HG03095 (cell line): ENCODE measurements at regions not wholly inside any gene's neighbourhood (a gene's known extent, or its start where the extent isn't known, plus 50 kb on each side); places are given as distances from the start of the nearest gene placed in this dataset.
"Not testable (repeated sequence)": the region's sequence is repeated elsewhere in the genome, so short reads cannot be mapped to it uniquely, and the experiment has no call there.

Experiments
- ATAC-seq: cut with Tn5 transposase; IDR thresholded peaks from one replicate; pipeline ENCODE4 v1.9.1; 2021; ENCODE audit warnings: moderate library complexity; ENCODE audit not compliant: unreplicated experiment

DNA sequence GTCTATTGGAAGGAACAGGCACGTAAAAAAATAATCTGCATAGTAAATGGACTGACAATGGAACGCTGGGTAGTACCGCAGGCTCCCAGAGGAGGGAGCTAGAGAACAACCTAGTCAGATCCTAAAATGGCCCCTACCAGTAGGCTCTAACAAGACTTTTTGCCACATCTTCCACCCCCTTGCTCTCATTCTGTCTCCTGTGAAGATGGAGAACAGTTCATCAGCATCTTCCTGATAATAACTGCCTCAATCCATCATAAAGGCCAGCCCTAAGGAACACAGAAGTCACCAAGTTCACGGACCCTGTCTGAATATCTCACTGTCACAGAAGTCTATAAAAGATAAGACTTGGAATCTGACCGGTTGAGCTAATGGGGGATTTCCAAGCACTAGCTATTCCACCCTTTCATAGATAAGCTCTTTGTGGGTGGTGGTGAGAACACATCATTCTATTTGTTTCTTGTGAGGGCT, 133.4 kb downstream of the SLC1A3 start:
- ATAC-seq = peak; percentile 57

DNA sequence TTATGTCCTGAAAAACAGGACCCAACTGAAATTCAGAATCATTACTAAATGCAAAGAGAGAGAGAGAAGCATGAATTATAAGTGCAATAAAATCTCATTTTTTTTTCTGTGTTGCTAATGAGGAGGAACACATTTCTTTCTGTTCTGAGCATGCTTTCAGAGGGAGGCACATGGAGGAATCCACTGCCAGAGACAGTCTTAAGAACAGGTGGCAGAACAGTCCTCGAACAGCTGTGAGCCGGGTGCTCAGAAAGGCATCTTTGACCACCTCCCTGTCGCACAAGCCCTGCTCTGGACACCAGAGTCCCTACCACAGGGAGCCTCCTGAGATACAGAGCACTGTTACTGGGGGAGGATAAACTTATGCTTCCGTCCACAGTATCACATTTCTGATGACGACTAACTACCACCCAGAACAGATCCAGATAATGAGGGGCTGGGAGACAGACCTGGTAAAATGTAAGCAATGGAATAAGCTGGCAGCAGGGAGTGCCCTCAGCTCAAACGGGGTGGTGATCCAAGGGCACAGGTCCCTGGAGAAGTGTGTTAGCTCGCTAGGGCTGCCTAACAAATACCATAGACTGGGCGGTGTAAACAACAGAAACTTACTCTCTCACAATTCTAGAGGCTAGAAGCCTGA, 134.0 kb downstream of the SLC1A3 start:
- ATAC-seq = no peak

DNA sequence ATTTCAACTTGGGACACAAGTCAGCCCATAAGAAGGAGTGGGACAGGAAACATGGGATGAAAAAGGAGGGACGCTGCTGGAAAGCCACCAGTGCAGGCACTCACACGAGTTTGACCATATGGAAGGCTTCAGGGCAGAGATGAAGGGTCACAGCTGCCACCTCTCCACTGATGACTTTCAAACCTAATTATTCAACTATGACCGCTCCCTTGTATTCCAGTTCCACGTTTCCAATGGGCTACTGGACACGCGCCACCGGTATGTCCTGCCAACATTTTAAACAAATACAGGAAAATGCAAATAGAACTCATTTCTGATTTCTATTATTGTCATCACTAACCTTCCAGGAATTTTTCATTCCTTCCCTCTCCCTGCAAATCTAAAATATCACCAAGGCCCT, 134.7 kb downstream of the SLC1A3 start:
- ATAC-seq = no peak

DNA sequence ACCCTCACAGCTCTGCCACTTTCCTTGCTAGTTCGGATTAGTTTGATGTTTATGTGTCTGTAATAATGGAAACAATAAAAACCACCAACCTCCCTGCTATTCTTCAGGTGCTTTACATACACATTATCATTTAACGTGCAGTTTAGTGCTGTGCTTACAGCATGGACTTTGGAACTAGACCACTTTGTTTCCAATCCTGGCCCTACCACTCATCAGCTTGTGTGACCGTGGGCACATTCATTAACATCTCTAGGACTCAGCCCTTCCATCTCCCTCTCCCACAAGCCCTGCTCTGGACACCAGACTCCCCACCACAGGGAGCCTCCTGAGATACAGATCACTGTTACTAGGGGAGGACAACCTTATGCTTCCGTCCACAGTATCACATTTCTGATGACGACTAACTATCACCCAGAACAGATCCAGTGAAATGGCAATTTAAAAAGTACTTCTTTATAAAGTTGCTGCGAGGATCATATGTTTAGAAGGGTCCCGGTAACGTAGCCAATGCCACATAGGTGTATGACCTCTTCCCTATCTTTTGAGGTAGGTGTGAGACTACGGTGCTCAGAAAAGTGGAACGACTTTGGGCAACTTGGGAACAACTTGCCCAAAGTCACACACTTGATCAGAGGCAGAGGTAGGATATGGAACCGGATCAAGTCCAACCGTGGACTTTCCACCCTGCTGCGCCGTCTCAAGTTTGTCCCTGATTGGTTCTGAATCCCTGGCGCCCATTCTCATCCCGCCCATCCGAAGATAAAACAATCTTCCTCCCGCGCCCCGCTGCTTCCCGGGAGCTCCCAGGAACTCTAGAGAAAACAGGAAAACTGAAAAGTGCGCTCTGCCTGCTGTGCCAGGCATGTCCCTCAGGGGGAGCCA, 132.4 kb upstream of the NIPBL start:
- peak; percentile 7 for ATAC-seq

DNA sequence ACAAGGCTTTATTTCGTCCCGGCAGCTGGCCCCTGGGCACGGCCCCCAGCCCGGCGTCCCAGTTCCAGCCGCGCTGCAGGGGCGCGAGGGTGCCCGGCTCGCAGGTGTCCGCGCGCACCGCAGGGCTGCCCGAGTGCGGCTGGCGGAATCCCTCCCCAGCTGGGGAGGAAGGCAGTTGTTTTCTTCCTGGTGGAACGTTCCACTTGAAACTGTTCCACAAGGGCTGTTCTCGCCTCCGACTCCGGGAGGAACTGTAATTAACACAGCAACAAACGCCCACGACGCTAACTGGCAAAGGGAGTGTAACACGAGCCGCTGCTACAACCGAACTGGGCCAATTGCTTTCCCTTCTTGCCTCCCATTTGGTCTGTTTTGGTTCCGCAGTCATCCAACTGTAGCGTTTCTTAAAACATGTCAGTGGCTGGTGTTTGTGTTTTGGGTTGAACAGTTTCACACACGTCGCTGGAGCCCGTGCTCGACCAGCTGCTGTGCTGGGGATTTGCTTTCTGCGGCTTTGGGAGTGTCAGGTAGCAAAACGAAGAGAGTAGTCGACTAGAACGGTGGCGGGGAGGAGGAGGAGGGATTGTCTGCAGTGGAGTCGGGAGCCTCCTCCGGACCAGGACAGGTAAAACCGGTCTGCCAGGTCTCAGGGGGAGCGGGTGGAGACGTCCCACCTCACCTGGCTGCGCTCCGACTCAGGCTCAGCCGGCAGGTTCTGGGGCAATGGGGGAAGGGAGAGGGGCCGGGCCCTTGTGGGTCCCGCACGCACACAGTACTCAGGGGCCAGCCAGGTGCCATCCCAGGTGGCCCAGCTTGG, 131.6 kb upstream of the NIPBL start:
- peak; percentile 65 for ATAC-seq

DNA sequence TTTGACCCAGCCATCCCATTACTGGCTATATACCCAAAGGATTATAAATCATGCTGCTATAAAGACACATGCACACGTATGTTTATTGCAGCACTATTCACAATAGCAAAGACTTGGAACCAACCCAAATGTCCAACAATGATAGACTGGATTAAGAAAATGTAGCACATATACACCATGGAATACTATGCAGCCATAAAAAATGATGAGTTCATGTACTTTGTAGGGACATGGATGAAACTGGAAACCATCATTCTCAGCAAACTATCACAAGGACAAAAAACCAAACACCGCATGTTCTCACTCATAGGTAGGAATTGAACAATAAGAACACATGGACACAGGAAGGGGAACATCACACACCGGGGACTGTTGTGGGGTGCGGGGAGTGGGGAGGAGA, 128.8 kb upstream of the NIPBL start:
- not testable (repeated sequence) for ATAC-seq

DNA sequence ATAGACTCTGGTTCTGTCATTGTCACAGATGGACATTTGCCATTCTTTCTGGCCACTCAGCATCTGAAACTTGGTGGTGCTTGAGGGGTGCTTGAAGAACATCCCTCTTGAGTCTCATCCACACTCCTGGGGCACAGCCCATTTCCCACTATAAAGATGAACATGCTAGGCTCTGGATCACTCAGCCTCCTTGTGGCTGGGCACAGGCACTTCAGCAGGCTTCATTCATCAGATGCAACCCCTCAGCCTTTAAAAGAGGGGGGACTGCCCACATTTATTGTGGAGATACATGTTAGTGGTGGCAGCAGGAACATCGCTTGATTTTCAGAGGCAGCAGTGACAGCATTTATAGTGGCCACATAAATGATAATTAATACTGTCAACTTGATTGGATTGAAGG, 124.7 kb upstream of the NIPBL start:
- no peak for ATAC-seq

DNA sequence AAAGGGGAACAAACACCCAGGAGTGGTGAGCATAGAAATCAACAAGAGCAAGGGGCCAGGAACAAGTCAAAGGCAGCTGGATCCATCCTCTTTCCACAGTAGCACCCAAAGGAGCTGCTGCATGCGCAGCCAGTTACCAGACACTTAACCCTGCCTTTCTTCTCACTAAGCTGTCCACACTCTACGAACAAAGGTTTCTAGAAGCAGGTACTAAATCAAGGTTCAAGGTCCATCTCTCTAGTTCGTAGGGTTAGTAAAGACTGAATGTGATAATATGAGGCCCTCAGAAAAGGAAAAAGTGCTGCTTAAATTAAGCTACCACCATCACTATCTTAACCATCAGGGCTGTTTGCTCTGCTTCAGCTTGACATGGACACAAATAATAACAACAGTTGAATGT, 121.2 kb upstream of the NIPBL start:
- no peak for ATAC-seq

DNA sequence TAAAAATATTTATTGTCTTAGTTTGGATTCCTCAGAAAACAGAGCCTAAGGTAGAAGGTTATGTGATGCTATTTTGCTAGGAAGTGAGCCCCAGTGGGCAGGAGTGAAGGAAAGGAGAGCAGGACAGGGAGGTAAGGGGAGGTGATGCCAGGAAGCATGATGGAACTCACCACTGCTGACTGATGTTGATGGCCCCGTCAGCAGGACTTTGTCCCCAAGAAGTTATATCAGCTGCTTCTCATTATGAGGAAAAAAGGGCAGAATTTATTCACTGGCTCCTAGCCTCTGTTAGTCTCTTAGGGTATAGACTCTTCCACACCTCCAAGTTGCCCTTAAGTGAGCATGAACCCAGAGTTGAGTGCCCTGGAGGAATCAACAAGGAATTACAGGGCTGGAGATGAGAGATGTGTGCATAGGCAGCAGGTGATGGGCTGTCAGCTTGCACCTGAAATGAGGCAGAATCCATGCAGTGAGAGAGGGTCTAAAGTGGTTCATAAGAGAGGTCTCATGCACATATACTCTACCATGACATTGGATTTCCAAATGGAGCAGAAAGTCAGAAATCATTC, 120.6 kb upstream of the NIPBL start:
- no peak for ATAC-seq

DNA sequence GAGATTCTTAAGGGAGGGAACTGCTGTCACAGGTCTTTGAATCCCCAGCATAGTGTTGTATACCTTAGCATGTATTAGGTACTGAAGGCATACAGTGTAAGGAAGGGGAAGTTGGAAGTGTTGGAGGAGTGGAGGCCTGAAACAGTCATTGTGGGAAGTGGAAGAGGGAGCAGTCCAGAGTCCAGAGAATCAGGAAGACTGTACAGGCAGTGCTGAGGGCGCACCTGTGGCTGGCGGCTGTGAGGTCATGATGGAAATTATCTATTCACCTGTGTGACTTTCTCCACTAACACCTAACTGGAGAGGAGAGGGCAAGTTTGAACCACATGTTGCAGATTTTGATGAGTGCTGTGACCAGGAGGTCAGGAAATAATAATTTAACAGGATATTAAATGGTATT, 119.7 kb upstream of the NIPBL start:
- ATAC-seq = no peak

DNA sequence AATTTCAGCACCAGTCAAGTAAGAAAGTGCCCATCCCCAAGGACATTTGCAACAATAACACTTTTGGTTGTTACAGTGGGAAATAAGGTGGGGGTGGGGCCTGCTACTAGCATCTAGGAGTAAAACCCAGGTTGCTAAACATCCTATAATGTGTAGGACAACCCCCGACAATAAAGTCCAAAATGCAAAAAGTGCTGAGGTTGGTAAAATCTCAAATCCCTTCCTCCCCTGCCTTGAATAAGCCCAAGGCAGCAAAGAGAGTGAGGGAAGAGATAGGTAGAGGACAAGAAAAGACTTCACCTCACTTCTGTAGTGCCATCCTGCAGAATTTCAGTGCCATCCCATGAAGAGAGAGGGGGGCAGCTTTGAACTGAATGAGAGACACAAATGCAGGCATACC, 117.5 kb upstream of the NIPBL start:
- no peak for ATAC-seq

DNA sequence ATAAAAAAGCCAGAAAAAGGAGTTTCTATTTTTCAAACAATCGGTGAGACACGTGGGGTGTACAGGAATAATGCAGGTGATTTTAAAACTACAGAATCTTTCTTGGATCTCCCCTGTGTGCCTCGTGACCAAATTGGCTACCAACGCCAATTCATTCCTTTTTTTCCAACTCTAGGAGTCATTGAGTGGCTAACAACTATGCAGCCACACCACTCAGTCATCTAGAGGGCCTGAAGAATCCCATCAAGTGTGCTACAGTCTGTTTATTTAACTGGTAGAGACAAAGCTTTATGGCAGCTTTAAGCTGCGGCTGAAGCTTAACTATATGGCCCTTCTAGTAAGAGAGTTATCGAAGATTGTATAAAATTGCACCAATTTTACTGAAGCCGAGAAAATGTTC, 113.1 kb upstream of the NIPBL start:
- ATAC-seq = no peak

DNA sequence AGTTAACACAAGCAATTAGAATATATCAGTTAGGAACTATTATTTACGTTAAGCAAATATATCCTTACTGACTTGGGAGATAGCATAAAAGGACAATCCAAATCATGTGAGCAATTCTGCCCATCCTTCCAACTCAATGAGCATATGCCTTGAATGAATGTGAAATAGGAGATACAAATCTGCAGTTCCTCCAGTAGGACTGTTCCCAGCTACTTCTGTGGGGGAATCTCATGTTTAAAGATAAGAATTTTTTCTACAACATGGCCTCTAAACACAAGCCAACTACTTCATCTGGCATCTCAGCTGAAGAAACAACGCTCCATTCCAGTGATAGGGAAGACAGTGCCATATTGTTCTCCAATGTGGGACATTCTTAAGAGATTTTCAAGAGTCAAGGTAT, 110.7 kb upstream of the NIPBL start:
- no peak for ATAC-seq

DNA sequence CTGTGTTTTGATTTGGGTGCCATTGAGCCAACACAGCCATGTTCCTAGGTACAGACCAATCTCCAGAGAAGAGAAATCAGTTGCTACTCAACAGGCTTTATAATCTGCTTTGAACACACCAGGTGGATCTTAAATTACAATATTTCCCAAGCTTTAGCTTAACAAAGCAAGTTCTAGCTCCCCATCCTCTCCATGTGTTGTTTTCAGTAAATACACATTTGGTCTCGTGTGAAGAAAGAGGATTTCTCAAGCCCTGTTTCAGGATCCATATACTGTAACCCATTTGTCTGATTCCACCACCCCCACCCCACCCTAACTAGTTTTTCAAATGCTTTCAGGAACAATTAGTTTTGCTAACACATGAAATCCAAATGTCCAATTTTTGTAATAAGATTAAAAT, 109.6 kb upstream of the NIPBL start:
- ATAC-seq = no peak

DNA sequence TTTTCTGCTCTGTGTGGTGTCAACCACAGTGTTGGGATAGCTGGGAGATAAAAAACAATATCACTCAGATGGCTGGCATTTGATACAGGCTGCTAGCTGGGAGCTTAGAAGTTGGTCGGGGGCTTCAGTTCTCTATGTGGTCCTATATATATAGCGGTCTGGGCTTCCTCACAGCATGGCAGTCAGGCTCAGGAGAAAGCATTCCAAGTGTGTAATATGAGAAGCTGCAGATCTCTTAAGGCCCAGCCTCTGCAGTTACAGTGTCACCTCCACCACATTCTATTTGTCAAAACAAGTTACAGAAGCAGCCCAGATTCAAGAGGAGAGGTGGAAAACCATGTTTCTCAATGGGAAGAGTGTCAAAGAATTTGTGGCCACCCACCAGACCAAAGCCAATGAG, 108.1 kb upstream of the NIPBL start:
- ATAC-seq = no peak

DNA sequence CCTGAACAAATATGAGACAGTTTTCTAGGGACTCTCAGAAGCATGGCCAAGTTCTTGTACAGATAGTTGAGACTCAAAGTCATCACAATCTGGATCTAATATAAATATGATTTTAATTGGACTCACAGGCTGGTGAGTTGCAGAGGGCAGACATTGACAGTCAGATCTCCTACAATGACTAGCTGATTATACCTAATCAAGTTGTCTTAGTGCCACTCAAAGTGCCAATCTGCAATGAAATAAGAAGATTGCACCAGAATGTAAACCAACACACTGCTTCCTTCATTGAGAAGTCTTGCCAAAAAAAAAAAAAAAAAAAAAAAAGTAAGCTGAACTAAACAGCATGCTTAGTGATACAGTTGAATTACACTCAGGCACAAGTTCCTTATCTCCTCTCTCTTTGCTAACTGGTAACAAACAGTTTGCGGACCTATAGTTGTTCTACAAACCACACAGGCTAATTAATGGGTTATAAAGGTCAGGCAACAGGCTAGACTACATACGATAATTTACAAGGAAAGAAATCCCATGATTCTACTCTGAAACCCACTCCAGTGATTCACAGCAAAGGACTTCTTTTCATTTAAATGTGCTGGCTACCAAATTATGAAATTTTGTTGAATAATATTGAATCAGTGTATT, 107.3 kb upstream of the NIPBL start:
- ATAC-seq = no peak

DNA sequence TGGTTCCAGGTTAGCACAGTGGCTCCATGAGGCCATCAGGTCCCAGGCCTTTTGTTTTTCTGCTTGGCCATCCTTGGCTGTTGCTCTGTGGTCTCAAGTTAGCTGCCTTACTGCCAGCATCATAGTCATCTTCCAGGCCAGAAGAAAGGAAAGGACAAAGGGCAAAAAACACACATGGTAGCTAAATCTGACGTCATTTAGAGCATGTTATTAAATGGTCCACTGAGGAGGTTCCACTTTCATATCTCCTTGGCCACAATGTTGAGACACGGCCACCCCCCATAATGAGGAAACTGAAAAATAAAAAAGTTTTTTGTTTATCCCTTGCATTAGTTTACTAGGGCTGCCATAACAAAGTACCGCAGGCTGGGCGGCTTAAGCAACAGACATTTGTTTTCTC, 106.4 kb upstream of the NIPBL start:
- ATAC-seq = no peak

DNA sequence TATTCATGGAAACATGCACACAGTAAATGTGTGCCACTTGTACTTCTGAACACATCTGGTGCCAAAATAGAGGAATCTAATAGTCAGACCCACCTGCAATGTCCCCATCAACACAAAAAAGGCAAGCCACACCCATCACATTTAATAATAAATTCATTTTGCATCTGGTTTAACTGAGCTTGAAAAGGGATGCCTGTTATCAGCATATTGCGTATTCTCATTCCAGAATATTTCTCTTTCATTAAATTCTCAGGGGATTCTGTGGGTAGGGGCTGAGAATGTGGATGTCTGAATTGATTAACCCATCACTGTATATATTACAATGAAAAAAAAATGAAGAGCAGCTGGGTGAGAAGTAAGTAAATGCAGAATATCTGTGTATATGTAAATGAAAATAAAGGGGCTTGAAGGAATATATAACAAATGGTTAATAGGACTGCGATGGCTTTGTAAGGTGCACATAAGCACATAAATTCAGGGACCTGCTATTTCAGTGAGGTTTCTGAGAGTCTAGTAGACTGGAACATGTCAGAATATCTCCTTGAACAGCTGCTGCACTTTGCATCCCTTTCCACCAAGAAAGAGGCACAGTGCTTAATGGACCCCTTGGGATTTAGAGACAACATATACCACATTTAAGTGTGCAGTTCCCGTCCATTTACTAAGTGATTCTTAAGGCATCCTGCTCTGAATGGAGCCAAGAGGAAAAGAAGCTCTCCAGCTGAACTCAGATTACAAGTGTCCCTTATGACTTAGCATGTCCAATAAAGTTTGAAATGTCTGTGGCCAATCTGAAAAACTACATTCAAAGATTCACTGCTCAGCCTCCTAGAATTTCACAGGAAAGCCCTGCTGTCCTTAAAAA, 104.1 kb upstream of the NIPBL start:
- ATAC-seq = no peak

DNA sequence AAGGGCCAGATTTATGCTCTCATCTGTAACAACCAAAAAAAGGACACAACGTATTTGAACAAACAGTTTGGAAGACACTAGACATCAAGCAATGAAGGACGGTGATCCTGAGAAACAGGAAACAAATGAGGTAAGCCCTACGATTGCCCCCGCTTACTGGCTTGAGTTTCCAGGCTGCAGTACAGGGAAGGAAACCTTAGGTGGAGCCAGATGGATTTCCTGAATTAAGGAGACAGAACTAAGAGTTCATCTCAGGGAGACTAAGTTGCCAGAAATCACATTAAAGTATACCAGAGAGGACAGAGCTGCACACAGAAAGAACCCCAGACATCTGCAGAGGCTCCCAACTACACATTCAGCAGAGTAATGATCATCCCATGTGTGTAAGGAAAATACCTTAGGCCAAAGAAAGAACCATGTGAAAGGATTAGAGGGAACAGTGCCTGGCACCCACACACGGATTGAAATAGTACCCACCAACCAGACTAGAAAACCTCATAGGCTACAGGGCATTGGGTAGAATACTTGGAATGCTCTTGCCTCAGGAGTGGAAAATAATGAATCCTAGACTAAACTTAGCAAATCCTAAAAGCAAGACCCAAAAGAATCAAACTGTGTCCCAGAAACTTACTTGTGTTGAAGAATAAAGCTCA, 99.3 kb upstream of the NIPBL start:
- no peak for ATAC-seq
